Psoas muscle (tissue), 7 donors: ENCODE measurements at regions not wholly inside any gene's neighbourhood (a gene's known extent, or its start where the extent isn't known, plus 50 kb on each side); places are given as distances from the start of the nearest gene placed in this dataset.
"Not testable (repeated sequence)": the region's sequence is repeated elsewhere in the genome, so short reads cannot be mapped to it uniquely, and the experiment has no call there.

ENCODE experiments used
- ATAC-seq, 4 donors: fragments of 200-7000 bp; cut with Tn5 transposase; one replicate each; pipeline ENCODE4 v1.9.1; 2020; ENCODE audit warnings: moderate library complexity in 3 of 4, mild to moderate bottlenecking in 2 of 4
- DNase-seq, 2 donors: peaks; one replicate each; pipeline ENCODE4 v3.0.0-alpha.2; 2020
- H3K27ac ChIP-seq: fragments of 200-600 bp; one replicate; pipeline ENCODE4 v1.8.0; 2022
- H3K27me3 ChIP-seq, 3 donors: fragments of 200-600 bp in 1 of 3; one replicate each; pipeline versions ENCODE4 v1.6.1 to v1.8.0; 2013 to 2022; ENCODE audit warnings: low read length in 2 of 3, mild to moderate bottlenecking in 2 of 3, moderate library complexity in 1 of 3; ENCODE audit not compliant: insufficient read depth in 3 of 3
- H3K36me3 ChIP-seq, 2 donors: fragments of 200-600 bp in 1 of 2; one replicate each; pipeline versions ENCODE4 v1.6.1 to v1.8.0; 2013 to 2022; ENCODE audit warnings: low read depth in 1 of 2, mild to moderate bottlenecking in 1 of 2, moderate library complexity in 1 of 2; ENCODE audit not compliant: insufficient read depth in 1 of 2
- H3K4me1 ChIP-seq: fragments of 200-600 bp; one replicate; pipeline ENCODE4 v1.8.0; 2022
- H3K4me3 ChIP-seq: fragments of 200-600 bp; one replicate; pipeline ENCODE4 v1.8.0; 2022; ENCODE audit warnings: mild to moderate bottlenecking
- H3K9me3 ChIP-seq: fragments of 200-600 bp; one replicate; pipeline ENCODE4 v1.8.0; 2022
- WGBS, 3 donors: extraction: QIAGEN DNeasy Blood & Tissue Kit; methylation state at CpG; one replicate each; pipeline versions ENCODE4 v1.1.6 to v1.1.7; 2013; 5-methylcytosine and 5-hydroxymethylcytosine counted together
- intact Hi-C, 2 donors: fragments of 100-400 bp; cut with DNase I; formaldehyde crosslinking; loops; one replicate each; pipeline versions ENCODE4 v1.11.0 to v1.14.2; 2022
- donor health status: healthy with polysubstance abuse.
- donor health status: DM: no; HTN: no; CAD: no; lungs with moderate emphysema.
- donor health status: Bipolar disorder and iron deficiency.
- donor health status: healthy.
- donor health status: DM: yes; HTN: yes; CAD: no.
- donor health status: DM: no; HTN: no; CAD: no.
- donor health status: DM: yes; HTN: yes; CAD: no.

GRCh38 chr9:41367301-41367700 lies 178.2 kb upstream of the ZNG1F start:
- intact Hi-C loops, ATAC-seq, H3K4me3 ChIP-seq, H3K4me1 ChIP-seq, H3K27ac ChIP-seq, H3K9me3 ChIP-seq, DNase-seq, H3K36me3 ChIP-seq, H3K27me3 ChIP-seq: not testable (repeated sequence)
- 38 to 80% (median 67%) methylated on average over 2 of the region's 3 CpGs for WGBS, 3 donors

DNA sequence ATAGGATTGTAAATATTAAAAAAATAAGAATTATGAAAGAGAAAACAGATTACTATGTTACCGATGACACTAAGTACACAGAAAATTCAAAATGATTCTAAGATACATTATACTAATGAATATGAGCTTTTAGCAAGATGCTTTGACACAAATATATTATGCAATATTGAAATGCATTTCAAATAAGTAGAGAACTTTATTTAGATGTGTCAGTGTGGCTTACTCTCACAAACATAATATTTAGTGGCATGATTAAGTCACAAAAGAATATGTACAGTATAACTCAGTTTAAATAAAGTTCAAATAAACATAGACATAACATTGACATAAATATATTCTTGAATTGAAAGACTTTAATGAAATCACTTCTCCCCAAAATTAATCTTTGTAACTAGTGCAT lies 172.7 kb upstream of the ZNG1F start:
- H3K36me3 ChIP-seq, H3K9me3 ChIP-seq, H3K4me3 ChIP-seq, intact Hi-C loops, H3K4me1 ChIP-seq, H3K27me3 ChIP-seq, ATAC-seq, H3K27ac ChIP-seq, DNase-seq: not testable (repeated sequence)
- WGBS, 3 donors = no CpG with 5 or more reads among the region's 1 CpG

DNA sequence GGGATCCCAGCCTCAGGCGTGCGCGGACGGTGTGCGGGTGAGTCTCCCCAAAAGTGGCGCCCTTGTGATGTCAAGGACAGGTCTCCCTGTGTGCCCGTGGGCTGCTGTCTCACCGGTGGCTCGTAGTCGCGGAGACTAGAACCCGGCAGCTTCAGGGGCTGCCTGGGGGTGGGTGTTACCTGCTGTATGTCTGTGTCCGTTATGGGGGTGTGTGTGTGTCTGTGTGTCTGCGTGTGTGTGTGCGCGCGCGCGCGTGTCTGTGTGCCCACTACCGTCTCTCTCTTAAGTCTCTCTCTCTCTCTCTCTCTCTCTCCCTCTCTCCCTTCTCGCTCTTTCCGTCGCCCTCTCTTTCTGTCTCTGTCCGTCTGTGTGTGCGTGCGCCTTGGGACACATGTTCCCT lies 170.0 kb upstream of the ZNG1F start:
- H3K36me3 ChIP-seq, H3K4me1 ChIP-seq, intact Hi-C loops, H3K9me3 ChIP-seq, H3K27me3 ChIP-seq: not testable (repeated sequence)
- ATAC-seq = peak in 3 of 4 donors; percentile 72 to 85 (median 85)
- peak overlapping the region; percentile 88 for H3K4me3 ChIP-seq
- peak overlapping the region; percentile 87 for H3K27ac ChIP-seq
- WGBS, 3 donors = 0% methylated on average over 7 to 20 of the region's 27 CpGs; no CpG with 5 or more reads in 1 of the 3 donors
- DNase-seq = peak in 1 of 2 donors; percentile 67

DNA sequence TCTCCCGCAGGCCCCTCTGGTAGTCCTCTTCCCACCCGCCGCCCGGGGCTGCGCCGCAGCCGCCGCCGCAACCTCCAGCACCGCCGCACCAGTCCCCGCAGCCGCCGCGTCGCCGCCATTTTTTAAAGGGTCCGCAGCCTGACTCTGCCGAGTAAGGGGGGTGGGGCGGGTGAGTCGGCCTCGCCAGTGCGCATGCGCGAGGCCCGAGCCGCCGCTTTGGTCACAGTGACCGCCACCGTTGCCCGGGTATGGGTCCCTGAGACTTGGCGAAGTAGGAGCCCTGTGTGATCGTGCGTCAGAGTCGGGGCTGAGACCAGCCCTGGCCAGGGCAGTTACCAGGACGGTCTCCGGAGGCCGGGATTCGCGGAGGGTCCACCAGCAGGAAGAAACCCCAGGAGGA lies 169.6 kb upstream of the ZNG1F start:
- H3K36me3 ChIP-seq, H3K27me3 ChIP-seq, H3K4me1 ChIP-seq, intact Hi-C loops, H3K9me3 ChIP-seq: not testable (repeated sequence)
- 0 to 4% methylated on average over 18 to 21 of the region's 40 CpGs; no CpG with 5 or more reads in 1 of the 3 donors for WGBS, 3 donors
- DNase-seq (peak; percentile 74 to 93), ATAC-seq (peak in 1 of 4 donors; percentile 27)
- H3K4me3 ChIP-seq = peak overlapping the region; percentile 88
- peak overlapping the region; percentile 87 for H3K27ac ChIP-seq

- not testable (repeated sequence) for H3K4me1 ChIP-seq, DNase-seq
- peak overlapping the region; percentile 88 for H3K4me3 ChIP-seq
Measured at GRCh38 chr9:41357918-41358404, 168.8 kb upstream of the ZNG1F start.

DNA sequence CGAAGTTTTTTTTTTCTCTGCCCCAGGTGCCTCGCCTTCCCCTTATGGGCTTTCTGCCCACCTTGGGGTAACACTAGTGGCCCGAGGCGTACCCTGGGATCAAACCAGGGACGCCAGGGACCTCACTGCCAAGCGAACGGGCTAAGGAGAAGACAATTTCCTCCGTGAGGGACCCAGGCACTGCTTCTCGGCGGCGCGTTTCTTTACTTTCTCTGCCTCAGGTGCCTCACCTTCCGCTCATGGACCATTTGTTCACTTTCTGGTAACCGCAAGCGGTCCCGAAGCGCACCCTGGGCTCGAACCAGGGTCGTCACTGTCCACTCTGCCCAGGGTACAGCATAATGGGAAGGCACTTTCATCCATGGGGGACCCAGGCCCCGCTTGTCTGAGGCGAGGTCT lies 168.2 kb upstream of the ZNG1F start:
- intact Hi-C loops, H3K27me3 ChIP-seq, ATAC-seq, H3K36me3 ChIP-seq, H3K9me3 ChIP-seq, DNase-seq, H3K27ac ChIP-seq, H3K4me1 ChIP-seq: not testable (repeated sequence)
- peak overlapping the region; percentile 56 for H3K4me3 ChIP-seq
- WGBS, 3 donors = 89 to 91% (median 91%) methylated on average over 17 of the region's 21 CpGs

More at GRCh38 chr9:41357918-41358404, 168.8 kb upstream of the ZNG1F start:
- intact Hi-C loops, ATAC-seq, H3K36me3 ChIP-seq, H3K27me3 ChIP-seq, H3K9me3 ChIP-seq: not testable (repeated sequence)
- 37 to 43% methylated on average over 17 to 20 of the region's 31 CpGs; no CpG with 5 or more reads in 1 of the 3 donors for WGBS, 3 donors
- peak overlapping the region; percentile 87 for H3K27ac ChIP-seq

DNA sequence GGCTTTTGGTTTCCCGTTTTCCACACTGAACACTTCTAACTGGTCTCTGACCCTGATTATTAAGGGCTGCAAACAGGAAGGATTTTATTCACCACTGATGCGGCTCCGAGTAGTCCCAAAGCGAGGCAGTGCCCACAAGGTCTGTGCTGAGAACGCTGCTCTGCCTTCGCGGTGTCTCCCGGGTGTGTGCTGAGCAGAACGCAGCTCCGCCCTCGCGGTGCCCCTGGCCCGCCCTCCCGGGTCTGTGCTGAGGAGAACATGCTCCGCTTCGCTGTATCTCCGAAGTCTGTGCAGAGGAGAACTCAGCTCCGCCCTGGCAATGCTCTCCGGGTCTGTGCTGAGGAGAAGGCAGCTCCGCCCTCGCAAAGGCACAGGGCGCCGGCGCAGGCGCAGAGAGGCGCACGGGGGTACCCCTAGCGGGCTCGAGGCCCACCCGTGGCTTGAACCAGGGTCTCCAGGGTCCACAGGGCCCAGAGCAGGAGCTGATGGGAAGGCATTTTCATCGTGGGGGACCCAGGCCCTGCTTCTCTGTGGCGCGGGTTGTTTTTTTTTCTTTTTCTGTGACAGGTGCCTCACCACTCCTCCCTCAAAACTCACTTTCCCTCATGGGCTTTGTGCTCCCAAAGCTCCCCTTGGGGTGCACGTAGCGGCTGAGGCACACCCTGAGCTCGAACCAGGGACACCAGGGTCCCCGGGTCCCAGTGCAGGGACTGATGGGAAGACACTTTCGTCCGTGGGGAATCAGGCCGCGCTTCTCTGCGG lies 167.7 kb upstream of the ZNG1F start:
- intact Hi-C loops = not testable (repeated sequence)
- WGBS, 3 donors = 0 to 13% (median 11%) methylated on average over 9 to 15 of the region's 42 CpGs

GRCh38 chr9:41355712-41356450 lies 166.8 kb upstream of the ZNG1F start:
- H3K27ac ChIP-seq, ATAC-seq, DNase-seq, H3K4me3 ChIP-seq, H3K27me3 ChIP-seq, H3K36me3 ChIP-seq, H3K9me3 ChIP-seq, H3K4me1 ChIP-seq, intact Hi-C loops: not testable (repeated sequence)
- WGBS, 3 donors = 10 to 36% methylated on average over 4 to 6 of the region's 36 CpGs; no CpG with 5 or more reads in 1 of the 3 donors

More for the DNA sequence above, 167.7 kb upstream of the ZNG1F start:
- H3K27me3 ChIP-seq, H3K9me3 ChIP-seq, H3K36me3 ChIP-seq, H3K27ac ChIP-seq, ATAC-seq, H3K4me1 ChIP-seq: not testable (repeated sequence)
- DNase-seq = peak; percentile 60 to 87
- H3K4me3 ChIP-seq = peak overlapping the region; percentile 56

GRCh38 chr9:41354978-41355377 lies 165.9 kb upstream of the ZNG1F start:
- H3K27me3 ChIP-seq, H3K4me1 ChIP-seq, H3K9me3 ChIP-seq, intact Hi-C loops, H3K27ac ChIP-seq, ATAC-seq, H3K36me3 ChIP-seq, DNase-seq: not testable (repeated sequence)
- WGBS, 3 donors = 0 to 28% methylated on average over 2 to 3 of the region's 19 CpGs; no CpG with 5 or more reads in 1 of the 3 donors
- H3K4me3 ChIP-seq = peak overlapping the region; percentile 46

- DNase-seq, H3K27me3 ChIP-seq, H3K36me3 ChIP-seq, H3K9me3 ChIP-seq, ATAC-seq, H3K27ac ChIP-seq, H3K4me1 ChIP-seq, intact Hi-C loops: not testable (repeated sequence)
- WGBS, 3 donors = 17 to 29% (median 22%) methylated on average over 14 to 20 of the region's 47 CpGs
- H3K4me3 ChIP-seq = peak overlapping the region; percentile 46
Measured at GRCh38 chr9:41354060-41354934, 165.2 kb upstream of the ZNG1F start.
